NCI-H2171 (cell line): ENCODE measurements at regions not wholly inside any gene's neighbourhood (a gene's known extent, or its start where the extent isn't known, plus 50 kb on each side); places are given as distances from the start of the nearest gene placed in this dataset.
"Not testable (repeated sequence)": the region's sequence is repeated elsewhere in the genome, so short reads cannot be mapped to it uniquely, and the experiment has no call there.

Experiments used
- DNase-seq: peaks from one replicate; lab custom pipeline; 2025; lab: John Stamatoyannopoulos, UW

DNA sequence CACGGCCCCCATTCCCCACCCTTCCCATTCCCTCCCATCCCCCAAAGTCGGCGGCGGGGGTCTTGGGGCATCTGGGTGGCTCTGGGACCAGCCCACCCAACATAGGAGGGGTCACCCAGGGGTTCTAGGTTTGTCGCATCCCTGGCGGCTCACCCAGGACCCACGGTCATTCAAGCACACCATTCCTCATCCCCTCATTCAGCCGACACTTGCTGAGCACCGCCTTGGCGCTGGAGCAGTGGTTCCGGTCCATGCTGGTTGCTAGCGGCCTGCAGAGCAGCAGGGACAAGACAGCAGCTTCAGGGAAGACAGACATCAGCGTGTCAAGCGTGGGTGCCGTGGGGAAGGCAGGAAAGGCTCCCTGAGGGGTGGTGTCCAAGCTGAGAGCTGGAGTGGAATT lies 50.5 kb upstream of the OTOS start:
- DNase-seq, result no peak

DNA sequence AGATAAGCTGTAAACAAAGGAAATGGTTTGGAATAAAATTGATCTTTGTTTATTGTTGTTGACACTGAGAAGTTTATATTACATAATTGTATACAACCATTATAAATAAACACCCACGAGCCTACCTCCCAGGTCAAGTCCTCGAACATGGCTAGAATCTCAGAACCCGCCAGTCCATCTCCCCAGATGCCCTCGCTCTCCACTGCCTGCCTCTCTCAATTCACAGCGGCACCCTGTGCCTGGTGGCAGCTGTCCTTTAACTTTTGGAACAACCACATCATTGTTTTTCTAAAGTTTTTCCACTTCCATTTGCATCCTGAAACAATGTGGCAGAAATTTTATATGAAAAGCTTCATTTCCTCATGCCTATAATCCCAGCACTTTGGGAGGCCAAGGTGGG lies 52.2 kb upstream of the OTOS start:
- DNase-seq, result no peak

DNA sequence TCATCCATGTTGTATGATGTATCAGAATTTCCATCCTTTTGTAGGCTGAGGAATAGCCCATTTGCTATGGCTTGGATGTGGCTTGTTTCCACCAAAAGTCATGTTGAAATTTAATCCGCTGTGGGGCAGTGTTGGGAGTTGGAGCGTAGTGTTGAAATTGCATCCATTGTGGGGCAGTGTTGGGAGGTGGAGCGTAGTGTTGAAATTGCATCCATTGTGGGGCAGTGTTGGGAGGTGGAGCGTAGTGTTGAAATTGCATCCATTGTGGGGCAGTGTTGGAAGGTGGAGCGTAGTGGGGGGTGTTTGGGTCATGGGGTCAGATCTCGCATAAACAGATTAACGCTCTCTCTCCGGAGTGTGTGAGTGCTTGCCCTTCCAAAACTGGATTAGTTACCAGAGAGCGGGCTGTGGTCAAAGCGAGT lies 53.9 kb upstream of the OTOS start:
- not testable (repeated sequence) for DNase-seq

DNA sequence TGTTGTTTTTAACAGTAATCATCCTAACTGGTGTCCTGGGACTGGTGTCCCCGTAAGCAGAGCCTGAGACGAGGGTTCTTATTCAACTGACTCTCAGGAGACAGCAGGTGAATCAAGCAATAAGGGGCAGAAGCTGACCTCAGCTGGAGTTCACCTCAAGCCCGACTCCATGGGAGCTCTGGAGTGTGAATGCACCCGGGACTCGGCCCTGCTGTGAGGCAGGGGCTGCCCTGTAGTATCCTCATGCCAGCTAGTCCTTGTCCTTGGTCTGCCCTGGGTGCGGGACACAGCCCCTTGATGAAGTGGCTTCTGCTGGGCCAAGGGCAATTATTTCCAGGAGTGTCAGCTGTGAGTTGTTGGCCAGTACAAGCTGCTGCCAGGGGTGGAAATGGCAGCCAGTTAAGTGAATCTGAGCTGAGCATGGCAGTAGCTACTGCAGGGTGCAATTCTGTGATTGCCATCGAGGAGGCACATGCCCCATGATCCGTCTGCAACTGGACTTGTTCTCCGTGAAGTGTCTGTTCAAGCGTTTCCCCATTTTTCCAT lies 54.9 kb upstream of the OTOS start:
- no peak for DNase-seq

DNA sequence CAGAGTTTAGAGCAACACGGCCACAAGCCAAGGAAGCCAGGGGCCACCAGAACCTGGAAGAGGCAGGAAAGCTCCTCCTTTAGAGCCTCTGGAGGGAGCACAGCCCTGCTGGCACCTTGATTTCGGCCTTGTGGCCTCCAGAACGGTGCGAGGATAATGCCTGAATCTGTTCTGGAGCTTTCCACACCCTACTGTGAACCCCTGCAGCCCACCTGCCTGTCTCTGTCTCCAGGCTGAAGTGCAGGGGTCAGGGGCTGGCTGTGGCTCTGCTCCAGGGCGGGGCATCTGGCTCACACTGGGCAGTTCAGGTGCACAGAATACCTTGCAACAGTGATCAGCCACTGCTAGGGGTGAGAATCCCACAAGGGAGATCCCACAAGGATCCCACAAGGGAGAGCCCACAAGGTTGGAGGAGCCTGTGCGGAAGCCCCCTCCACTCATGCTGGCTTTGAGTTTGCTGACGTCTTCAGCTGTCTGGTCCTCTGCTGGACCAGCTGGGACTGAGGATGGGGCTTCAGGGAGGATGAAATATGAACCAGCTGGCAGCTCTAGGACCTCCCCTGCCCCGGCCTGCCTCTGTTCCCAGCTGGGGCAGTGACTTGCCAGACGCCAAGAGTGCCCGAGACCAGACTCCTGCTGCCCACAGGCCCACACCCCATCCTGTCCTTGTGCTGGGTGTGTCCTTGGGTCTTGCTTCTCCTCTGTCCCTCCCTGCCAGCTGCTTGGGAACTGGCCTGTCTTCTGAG lies 56.4 kb upstream of the OTOS start:
- no peak for DNase-seq

GRCh38 chr2:240197462-240198139 lies 57.1 kb upstream of the OTOS start:
- no peak for DNase-seq

DNA sequence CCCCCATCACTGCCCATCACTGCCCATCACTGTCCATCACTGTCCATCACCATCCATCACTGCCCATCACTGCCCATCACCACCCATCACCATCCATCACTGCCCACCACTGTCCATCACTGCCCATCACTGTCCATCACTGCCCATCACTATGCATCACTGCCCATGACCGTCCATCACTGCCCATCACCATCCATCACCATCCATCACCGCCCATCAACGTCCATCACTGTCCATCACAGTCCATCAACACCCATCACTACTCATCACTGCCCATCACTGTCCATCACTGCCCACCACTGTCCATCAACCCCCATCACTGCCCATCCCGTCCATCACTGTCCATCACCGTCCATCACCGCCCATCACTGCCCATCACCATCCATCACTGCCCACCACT lies 57.8 kb upstream of the OTOS start:
- DNase-seq, result no peak

DNA sequence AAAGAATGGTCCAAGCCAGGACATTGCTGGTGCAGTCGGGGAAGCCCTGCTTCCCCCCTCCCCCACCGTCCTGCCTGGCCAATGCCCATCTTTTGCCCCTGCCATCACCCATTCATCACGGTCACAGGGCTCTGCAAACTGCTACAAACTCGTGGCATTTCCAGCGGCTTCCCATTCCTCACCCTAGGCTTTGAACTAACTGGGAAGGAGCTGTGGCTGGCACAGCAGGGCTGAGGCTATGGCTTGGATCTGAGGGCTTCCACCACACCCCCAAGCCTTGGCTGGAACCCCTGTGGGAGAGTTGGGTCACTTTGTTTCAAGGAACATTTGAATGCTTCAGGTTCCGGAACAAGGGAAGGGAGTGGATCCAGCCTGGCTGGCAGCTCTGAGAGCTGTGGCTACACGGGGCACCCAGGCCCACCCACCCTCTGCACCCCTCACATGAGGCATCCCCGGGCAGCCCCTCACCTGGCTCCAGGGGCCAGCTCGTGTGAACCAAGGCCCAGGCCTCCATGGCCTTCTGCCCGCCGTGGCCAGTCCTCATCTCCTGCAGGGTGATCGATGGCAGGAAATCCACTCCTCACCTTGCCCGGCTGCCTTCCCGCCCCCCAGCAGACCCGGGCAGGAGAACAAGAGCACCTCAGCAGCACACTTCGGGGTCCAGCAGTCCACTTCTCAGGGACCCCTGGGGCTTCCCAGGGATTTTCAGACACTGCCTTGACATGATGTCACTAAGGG lies 58.8 kb upstream of the OTOS start:
- DNase-seq, result no peak

DNA sequence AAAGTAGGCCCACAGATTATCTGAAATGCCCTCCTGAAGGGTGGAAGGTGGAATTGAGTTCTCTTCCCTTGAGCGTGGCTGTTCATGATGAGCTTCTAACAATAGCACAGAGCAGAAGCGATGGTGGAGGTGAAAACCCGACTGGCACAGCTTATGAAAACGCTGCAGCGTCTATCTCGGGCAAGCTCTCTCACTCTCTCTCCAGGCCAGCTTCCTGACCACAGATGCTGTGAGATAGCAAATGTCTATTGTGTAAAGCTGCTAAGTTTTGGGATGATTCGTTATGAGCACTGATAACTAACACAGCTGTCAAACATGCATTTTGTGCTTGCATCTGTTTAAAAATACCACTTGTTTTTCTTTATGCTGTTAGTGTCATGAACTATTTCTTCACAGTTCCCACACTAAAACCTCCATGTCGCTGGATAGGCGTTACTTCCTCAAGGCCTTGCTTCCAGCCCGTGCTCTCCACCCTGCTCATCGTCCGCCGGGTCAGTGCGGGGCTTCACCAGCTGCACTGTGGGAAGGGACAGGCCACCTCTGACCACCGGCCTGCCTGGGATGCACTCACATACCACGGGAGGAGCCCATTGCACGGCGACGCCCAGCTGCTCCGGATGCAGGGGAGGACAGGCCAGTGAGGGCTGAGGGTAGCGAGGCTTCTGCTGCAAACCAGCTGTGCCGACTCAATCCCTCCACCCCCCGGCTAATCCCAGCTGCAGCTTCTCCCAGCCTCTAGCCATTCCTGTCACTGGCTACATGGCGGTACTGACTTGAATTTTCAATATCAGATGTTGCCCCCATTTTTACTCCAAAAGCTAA lies 60.0 kb upstream of the OTOS start:
- no peak for DNase-seq

GRCh38 chr2:240201866-240202265 lies 61.4 kb upstream of the OTOS start:
- DNase-seq, result no peak

GRCh38 chr2:240202586-240202985 lies 62.1 kb upstream of the OTOS start:
- no peak for DNase-seq

DNA sequence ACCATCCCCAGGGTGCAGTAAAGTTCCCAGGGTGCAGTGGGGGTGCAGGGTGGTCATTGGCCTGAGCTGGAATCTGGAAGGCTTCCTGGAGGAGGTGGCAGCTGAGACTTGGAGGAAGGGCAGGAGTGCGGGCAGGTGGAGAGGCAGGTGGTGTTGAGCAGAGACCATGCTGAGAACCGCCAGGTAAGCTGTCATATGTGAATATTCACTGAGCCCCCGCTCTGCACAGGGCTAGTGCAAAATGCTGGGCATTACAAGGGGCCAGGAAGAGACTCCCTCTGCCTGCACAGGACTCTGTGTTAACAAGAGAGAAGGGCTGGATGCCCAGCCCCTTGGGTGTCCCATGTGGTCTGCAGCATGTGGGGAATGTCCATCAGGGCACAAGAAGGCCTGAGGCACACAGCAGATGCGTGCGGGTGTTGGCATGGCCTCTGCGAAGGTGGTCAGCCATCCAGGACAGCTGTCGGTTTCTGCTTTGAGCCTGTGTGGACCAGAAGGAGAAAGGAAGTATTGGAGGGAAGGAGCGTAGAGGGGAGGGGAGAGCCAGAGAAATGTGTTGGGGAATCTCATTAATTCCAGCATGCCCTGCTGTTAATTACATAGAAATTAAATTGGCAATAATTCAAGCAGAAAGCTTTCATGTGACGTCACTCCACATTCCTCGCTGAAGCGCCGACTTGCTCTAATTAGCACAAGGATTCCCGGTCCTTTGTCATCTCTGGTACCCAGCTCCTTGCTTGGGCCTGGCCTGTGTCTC lies 62.8 kb upstream of the OTOS start:
- no peak for DNase-seq

DNA sequence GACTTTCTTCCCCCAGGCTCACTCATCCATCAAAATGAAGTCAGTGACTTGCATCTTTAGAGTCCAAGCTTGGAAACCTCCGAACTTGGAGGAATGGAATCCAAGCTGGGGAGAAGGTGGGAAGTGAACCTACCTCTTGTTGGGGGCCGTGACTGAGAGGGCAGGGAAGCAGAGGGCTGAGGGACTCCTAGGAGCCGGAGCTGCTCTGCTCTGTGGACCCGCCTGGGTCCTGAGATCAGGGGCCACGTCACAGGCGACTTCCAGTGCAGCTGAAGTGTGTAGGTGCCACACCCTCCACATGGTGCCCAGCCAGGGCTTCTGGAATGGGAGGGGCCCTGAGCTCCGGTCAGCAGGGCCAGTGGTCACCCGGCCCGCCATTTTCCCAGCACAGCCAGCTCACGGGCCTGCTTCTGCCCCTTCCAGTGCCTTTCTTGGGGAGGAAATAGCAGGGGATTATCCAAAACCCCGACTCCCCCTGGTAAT lies 63.4 kb upstream of the OTOS start:
- DNase-seq, result no peak

- no peak for DNase-seq
These were observed 64.2 kb upstream of the OTOS start for GRCh38 chr2:240204431-240205276.

- no peak for DNase-seq
These were observed 64.9 kb upstream of the OTOS start for GRCh38 chr2:240205348-240205747.

DNA sequence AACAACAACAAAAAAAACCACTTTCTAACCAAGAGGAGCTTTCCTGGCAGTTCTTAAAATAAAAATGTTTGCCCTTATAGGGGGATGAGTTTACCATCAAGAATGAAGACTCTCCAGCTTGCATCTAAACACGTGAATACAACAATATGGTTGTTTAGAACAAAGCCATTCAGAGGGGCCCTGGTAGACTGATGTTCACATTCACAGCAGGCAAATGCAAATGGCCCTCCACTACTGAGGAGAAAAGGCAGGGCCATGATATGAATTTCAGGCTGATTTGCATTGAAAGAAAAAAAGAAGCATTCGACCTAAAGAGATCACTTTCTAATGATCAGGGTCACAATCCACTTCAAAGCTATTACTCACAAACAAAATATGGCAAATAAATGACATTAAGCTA lies 65.3 kb upstream of the OTOS start:
- no peak for DNase-seq

DNA sequence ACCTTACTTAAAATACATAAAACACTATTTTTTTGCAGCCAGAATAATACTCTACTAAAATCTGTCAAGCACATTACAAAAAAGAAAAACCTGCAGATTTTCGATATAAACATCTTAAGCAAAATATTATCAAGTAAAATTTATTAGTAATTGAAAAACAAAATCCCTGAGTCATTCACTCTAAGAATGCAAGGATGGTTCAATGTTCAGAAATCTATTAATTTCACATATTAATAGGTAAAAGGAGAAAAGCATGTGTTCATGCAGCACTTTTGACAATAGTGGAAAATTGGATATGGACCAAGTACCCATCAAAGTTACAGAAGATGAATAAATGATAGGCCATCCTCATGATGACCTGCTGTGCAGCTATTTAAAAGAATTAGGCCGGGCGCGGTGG lies 66.2 kb upstream of the OTOS start:
- DNase-seq, result no peak

- no peak for DNase-seq
These were observed 67.2 kb upstream of the OTOS start for GRCh38 chr2:240207661-240208060.

DNA sequence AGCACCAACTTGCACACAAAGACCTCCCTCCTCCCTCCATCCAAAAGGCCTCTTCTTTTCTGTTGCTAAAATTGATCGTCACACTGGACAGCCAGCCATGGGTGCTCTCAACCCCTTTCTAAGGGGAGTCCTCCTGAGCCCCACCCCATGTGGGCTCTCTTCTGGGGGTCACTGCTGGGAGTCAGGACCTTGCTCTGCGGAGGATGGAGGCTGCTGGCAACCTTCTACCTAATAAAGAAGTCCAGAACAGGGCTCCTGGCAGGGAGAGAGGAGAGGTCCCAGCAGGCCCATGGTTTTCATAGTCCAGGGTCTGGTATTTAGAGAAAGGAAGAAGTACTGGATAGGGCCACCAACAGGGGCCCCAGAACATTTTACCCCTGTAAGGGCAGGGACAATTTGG lies 67.6 kb upstream of the OTOS start:
- DNase-seq, result no peak

GRCh38 chr2:240208631-240209211 lies 68.3 kb upstream of the OTOS start:
- DNase-seq, result no peak
